ENCODE measurements at regions not wholly inside any gene's neighbourhood (a gene's known extent, or its start where the extent isn't known, plus 50 kb on each side); places are given as distances from the start of the nearest gene placed in this dataset.

GRCh38 chr10:89916468-89917215 lies 215.3 kb downstream of the KIF20B start:
- H3K4me3 ChIP-seq, result no peak overlapping the region
- H3K4me1 ChIP-seq, result no peaks in the 10 kb centered on the region
- FAIRE-seq (no peak), DNase-seq (ENCODE audit: low read depth in 1 of 2, low spot score in 1 of 2) (no peak), ATAC-seq (0 out of 6 replicates have a peak, but pooled peaks of 1 of the 2 experiments have one; percentile 19)
- WGBS (ENCODE audit: missing lambda C conversion rate), result 15% methylated on average over 1 of the region's 1 CpG
- no peaks in the 10 kb centered on the region for H3K9me3 ChIP-seq
- H3K4me2 ChIP-seq, result no peak overlapping the region
- TF ChIP-seq CTCF (IDR thresholded peaks at IDR 0.05) (no peak), NPAS2 (CRISPR knock-in tag; IDR thresholded peaks at IDR 0.05; ENCODE audit: borderline replicate concordance) (no peak), FOSL2 (IDR thresholded peaks at IDR 0.05) (no peak), FOSL2 (CRISPR knock-in tag; IDR thresholded peaks at IDR 0.05) (no peak), CHD2 (IDR thresholded peaks at IDR 0.05; ENCODE audit: low read length, partially characterized antibody) (no peak), ZC3H11A (IDR thresholded peaks at IDR 0.05) (no peak), ATOH8 (CRISPR knock-in tag; IDR thresholded peaks at IDR 0.05; ENCODE audit: low read depth) (no peak), RFX5 (IDR thresholded peaks at IDR 0.05) (no peak), HEYL (CRISPR knock-in tag; IDR thresholded peaks at IDR 0.05) (no peak)
- ChIA-PET CTCF (no interaction called here), POLR2A (no interaction called here)
- no peak overlapping the region for H3K27ac ChIP-seq

- H3K27ac ChIP-seq, result no peak overlapping the region
- ChIA-PET POLR2A (no interaction called here), CTCF (no interaction called here)
- ATAC-seq (peak in 1 of 2 experiments; percentile 82; a peak in 4 of 6 replicates), FAIRE-seq (peak; percentile 23), DNase-seq (ENCODE audit: low read depth in 1 of 2, low spot score in 1 of 2) (peak; percentile 7 to 42)
- 6% methylated on average over 5 of the region's 5 CpGs for WGBS (ENCODE audit: missing lambda C conversion rate)
- peak overlapping the region; percentile 17; the same call in 1 of the 3 replicates for H3K4me2 ChIP-seq
- H3K4me1 ChIP-seq, result no peaks in the 10 kb centered on the region
- H3K4me3 ChIP-seq, result no peak overlapping the region
- TF ChIP-seq KDM5A (IDR thresholded peaks at IDR 0.05) (no peak), RFX5 (IDR thresholded peaks at IDR 0.05) (no peak), GATA3 (IDR thresholded peaks at IDR 0.05; ENCODE audit: borderline replicate concordance) (peak; percentile 68; the same call in 1 of the 2 replicates), FOSL2 (IDR thresholded peaks at IDR 0.05) (no peak), FOSL2 (CRISPR knock-in tag; IDR thresholded peaks at IDR 0.05) (peak; percentile 41)
- no peaks in the 10 kb centered on the region for H3K9me3 ChIP-seq
Observed at GRCh38 chr10:89921403-89921802, 220.0 kb downstream of the KIF20B start.

GRCh38 chr10:89923661-89924060 lies 222.3 kb downstream of the KIF20B start:
- CTCF ChIA-PET, result no interaction called here
- H3K27ac ChIP-seq, result no peak overlapping the region
- no peak overlapping the region for H3K4me2 ChIP-seq
- no peak for DNase-seq (ENCODE audit: low read depth in 1 of 2, low spot score in 1 of 2)
- 17% methylated on average over 1 of the region's 1 CpG for WGBS (ENCODE audit: missing lambda C conversion rate)
- ATAC-seq, result no peak
- TF ChIP-seq ZFP36 (IDR thresholded peaks at IDR 0.05; ENCODE audit: borderline replicate concordance, partially characterized antibody), result no peak
- no peak for TF ChIP-seq RARB (CRISPR knock-in tag; IDR thresholded peaks at IDR 0.05)
- no peak for TF ChIP-seq ZNF302 (CRISPR knock-in tag; IDR thresholded peaks at IDR 0.05)
- no peak for TF ChIP-seq POLR2AphosphoS2 (conservative IDR thresholded peaks at IDR 0.05; ENCODE audit: low read length)
- no peak for TF ChIP-seq MAFK (IDR thresholded peaks at IDR 0.05; ENCODE audit: partially characterized antibody)
- no peak for TF ChIP-seq TFCP2L1 (CRISPR knock-in tag; IDR thresholded peaks at IDR 0.05)
- H3K9me3 ChIP-seq, result no peaks in the 10 kb centered on the region
- POLR2A ChIA-PET, result no interaction called here
- FAIRE-seq, result no peak
- H3K4me3 ChIP-seq, result no peak overlapping the region
- H3K4me1 ChIP-seq, result no peaks in the 10 kb centered on the region

GRCh38 chr10:89924261-89924660 lies 222.9 kb downstream of the KIF20B start:
- Histone ChIP-seq H3K4me2 (no peak overlapping the region), H3K9me3 (no peaks in the 10 kb centered on the region), H3K4me3 (no peak overlapping the region), H3K27ac (no peak overlapping the region), H3K4me1 (no peaks in the 10 kb centered on the region)
- WGBS (ENCODE audit: missing lambda C conversion rate), result 18% methylated on average over 1 of the region's 1 CpG
- ChIA-PET CTCF (no interaction called here), POLR2A (no interaction called here)
- DNase-seq (ENCODE audit: low read depth in 1 of 2, low spot score in 1 of 2) (no peak), FAIRE-seq (peak; percentile 49), ATAC-seq (no peak)
- no peak for TF ChIP-seq POLR2AphosphoS2 (conservative IDR thresholded peaks at IDR 0.05; ENCODE audit: low read length)
- TF ChIP-seq NPAS2 (CRISPR knock-in tag; IDR thresholded peaks at IDR 0.05; ENCODE audit: borderline replicate concordance), result no peak
- TF ChIP-seq RNF2 (IDR thresholded peaks at IDR 0.05; ENCODE audit: borderline replicate concordance, low read depth), result no peak
- TF ChIP-seq HEYL (CRISPR knock-in tag; IDR thresholded peaks at IDR 0.05), result no peak
- no peak for TF ChIP-seq HES2 (IDR thresholded peaks at IDR 0.05)
- TF ChIP-seq ZC3H11A (IDR thresholded peaks at IDR 0.05), result no peak
- TF ChIP-seq FOXS1 (CRISPR knock-in tag; IDR thresholded peaks at IDR 0.05), result no peak
- TF ChIP-seq E2F6 (IDR thresholded peaks at IDR 0.05; ENCODE audit: borderline replicate concordance, low read depth), result no peak
- no peak for TF ChIP-seq CBX8 (IDR thresholded peaks at IDR 0.05)
- TF ChIP-seq PBX3 (IDR thresholded peaks at IDR 0.05), result no peak
- TF ChIP-seq RCOR1 (IDR thresholded peaks at IDR 0.05; ENCODE audit: low read depth, low read length), result no peak
- TF ChIP-seq HDAC2 (IDR thresholded peaks at IDR 0.05), result no peak
- no peak for TF ChIP-seq KDM5A (IDR thresholded peaks at IDR 0.05)
